ENCODE measurements at regions not wholly inside any gene's neighbourhood (a gene's known extent, or its start where the extent isn't known, plus 50 kb on each side); places are given as distances from the start of the nearest gene placed in this dataset.

GRCh38 chr13:106685143-106685542 is 117.2 kb upstream of the ARGLU1 start:
- DNase-seq: no peak

GRCh38 chr13:106683918-106684317 is 116.0 kb upstream of the ARGLU1 start:
- DNase-seq: no peak

- DNase-seq: no peak
Measured at GRCh38 chr13:106683179-106683578, 115.2 kb upstream of the ARGLU1 start.

- no peak for DNase-seq
Measured at GRCh38 chr13:106681997-106682396, 114.1 kb upstream of the ARGLU1 start.

GRCh38 chr13:106681536-106681935 is 113.6 kb upstream of the ARGLU1 start:
- no peak for DNase-seq

GRCh38 chr13:106680796-106681472 is 113.0 kb upstream of the ARGLU1 start:
- no peak for DNase-seq

- no peak for DNase-seq
Measured at GRCh38 chr13:106678646-106679418, 110.9 kb upstream of the ARGLU1 start.

- no peak for DNase-seq
Measured at GRCh38 chr13:106675311-106675710, 107.4 kb upstream of the ARGLU1 start.

GRCh38 chr13:106660746-106661625 is 93.0 kb upstream of the ARGLU1 start:
- no peak for DNase-seq

GRCh38 chr13:106657104-106657503 is 89.2 kb upstream of the ARGLU1 start:
- no peak for DNase-seq

GRCh38 chr13:106656186-106656585 is 88.2 kb upstream of the ARGLU1 start:
- DNase-seq: no peak

- no peak for DNase-seq
Measured at GRCh38 chr13:106651442-106651841, 83.5 kb upstream of the ARGLU1 start.

- no peak for DNase-seq
Measured at GRCh38 chr13:106650690-106651205, 82.8 kb upstream of the ARGLU1 start.

- no peak for DNase-seq
Measured at GRCh38 chr13:106649495-106649894, 81.6 kb upstream of the ARGLU1 start.

GRCh38 chr13:106640515-106640914 is 72.6 kb upstream of the ARGLU1 start:
- no peak for DNase-seq

GRCh38 chr13:106637519-106637918 is 69.6 kb upstream of the ARGLU1 start:
- no peak for DNase-seq

GRCh38 chr13:106636492-106636891 is 68.6 kb upstream of the ARGLU1 start:
- DNase-seq: no peak

GRCh38 chr13:106635616-106636015 is 67.7 kb upstream of the ARGLU1 start:
- no peak for DNase-seq

GRCh38 chr13:106633321-106633720 is 65.4 kb upstream of the ARGLU1 start:
- no peak for DNase-seq

GRCh38 chr13:106630650-106631049 is 62.7 kb upstream of the ARGLU1 start:
- DNase-seq: no peak

- DNase-seq: no peak
Measured at GRCh38 chr13:106630162-106630561, 62.2 kb upstream of the ARGLU1 start.

- DNase-seq: no peak
Measured at GRCh38 chr13:106628936-106629659, 61.2 kb upstream of the ARGLU1 start.

GRCh38 chr13:106626473-106626872 is 58.5 kb upstream of the ARGLU1 start:
- no peak for DNase-seq

Measured in NCI-H187 treated with DMSO at 0.1 percent for 48 hours (cell line).